GM18498 (cell line): ENCODE measurements at regions not wholly inside any gene's neighbourhood (a gene's known extent, or its start where the extent isn't known, plus 50 kb on each side); places are given as distances from the start of the nearest gene placed in this dataset.

Source experiments
- ATAC-seq: cut with Tn5 transposase; IDR thresholded peaks from one replicate; pipeline ENCODE4 v1.9.1; 2021; ENCODE audit warnings: mild to moderate bottlenecking, moderate library complexity; ENCODE audit not compliant: unreplicated experiment

DNA sequence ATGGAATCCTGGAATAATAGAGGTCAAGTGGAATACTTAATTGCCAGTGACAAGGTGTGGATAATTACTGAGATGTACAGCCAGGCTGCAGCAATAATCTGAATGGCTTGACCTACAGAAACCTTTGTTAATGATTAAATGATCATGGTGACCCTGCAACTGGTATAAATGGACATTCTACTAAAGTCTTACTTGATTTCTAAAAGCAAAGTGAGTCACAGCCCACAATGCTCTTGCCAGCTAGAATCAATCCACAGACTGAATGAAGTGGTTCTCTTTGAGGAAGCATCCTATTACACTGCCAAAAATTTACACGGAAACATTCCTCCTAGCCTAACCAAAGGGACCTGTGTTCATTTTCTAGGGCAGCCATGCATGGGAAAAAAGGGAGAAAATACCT lies 518.5 kb downstream of the SOX5 start:
- ATAC-seq: no peak

DNA sequence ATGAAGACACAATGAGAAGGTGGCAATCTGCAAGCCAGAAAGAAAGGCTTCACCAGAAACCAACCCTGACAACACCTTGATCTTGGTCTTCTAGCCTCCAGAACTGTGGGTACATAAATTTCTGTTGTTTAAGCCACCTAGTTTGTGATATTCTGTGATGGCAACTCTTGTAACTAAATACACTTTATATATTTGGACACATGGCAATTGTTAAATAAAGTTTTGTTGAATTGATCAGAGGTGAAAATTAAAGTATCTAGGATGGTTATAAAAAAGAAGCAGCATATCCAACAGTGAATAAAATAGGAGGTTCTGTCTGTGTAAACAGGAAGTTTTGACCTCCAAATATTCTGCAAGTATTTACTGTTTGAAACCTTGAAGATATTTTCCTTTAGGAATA lies 516.3 kb downstream of the SOX5 start:
- ATAC-seq: no peak

DNA sequence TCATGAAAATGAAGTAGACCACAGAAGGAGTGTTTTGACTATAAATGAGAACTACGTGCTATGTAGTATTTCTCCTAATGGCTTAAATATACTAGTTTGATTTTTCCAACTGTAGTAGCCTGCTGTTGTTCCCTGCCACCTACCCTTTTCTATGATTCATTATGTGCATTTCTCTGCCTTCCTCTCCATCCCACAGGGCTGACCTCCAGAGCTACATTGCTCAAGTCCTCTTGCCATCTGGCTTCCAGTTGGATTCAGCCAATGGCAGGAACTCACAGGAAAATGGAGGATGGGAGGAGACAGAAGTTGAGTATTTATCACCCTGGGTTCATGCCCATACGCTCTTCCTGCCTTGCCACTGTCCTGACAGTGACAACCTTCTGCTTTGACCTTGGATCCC lies 515.3 kb downstream of the SOX5 start:
- ATAC-seq: no peak

DNA sequence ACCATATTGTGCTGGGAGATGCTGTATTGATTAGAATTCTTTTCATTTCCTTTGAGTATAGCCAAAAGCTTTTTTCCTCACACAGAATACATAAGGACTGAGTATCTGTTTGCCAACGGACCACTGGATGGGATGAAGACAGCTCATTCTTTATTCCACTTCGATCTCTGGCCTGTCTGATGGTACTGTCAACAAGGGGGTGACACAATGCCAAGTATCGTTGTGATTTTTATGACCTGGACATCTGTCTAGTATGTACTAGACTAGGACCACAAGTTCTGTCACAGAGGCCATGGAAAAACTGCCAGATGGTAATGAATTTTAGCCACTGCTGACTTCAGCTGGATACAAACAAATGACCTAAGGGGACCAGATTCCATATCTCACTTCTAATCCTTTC lies 502.7 kb downstream of the SOX5 start:
- no peak for ATAC-seq

DNA sequence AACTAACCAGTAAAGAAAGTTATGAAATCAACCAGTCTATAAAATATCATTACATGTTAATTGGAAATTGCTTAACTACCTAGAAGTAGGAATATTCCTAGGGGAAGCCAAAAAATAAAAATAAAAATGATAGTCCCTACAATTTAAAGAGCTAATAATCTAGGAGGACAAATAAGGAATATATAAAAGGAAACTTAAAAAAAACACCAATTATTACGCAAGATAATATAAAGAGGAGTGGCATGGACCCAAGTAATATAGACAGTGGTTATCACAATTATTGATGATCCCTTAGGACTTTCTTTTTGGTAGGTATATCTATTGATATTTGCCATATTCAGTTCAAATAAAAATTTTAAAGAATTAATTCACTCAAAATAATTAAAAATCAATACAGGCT lies 498.7 kb downstream of the SOX5 start:
- no peak for ATAC-seq

DNA sequence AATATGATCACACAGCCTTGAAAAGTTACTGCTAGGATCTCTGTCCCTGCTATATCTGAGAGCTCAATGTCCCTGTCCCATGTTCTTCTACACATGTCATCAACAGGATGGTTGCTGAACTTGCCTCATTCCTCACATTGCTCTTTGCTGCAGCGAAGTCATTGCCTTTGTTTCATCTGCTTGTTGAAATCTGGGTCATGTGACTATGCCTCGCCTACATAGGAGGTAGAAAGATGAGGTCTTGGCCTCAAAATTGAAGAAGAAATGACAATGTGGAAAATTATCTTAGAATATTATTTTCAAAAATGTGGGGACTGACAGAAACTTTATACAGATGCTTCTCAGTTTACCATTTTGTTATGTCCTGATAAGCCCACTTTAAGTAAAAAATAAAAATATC lies 494.2 kb downstream of the SOX5 start:
- no peak for ATAC-seq

DNA sequence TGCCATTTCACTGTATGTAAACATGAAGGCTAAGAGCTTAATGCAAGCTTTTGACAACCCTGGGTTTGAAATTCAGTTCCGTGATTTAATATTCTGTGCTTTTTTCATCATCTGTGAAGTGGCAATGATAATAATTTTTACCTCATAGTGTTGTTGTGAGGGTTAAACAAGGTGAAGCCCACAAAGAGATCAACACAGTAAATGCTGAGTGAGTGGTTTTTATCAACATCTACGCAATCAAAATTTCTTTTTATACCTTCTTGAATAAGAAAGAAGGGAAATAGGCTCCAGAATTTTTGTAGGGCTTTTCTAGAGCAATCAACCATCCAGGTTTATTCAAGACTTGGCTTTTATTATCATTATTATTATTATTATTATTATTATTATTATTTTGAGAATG lies 490.8 kb downstream of the SOX5 start:
- no peak for ATAC-seq

DNA sequence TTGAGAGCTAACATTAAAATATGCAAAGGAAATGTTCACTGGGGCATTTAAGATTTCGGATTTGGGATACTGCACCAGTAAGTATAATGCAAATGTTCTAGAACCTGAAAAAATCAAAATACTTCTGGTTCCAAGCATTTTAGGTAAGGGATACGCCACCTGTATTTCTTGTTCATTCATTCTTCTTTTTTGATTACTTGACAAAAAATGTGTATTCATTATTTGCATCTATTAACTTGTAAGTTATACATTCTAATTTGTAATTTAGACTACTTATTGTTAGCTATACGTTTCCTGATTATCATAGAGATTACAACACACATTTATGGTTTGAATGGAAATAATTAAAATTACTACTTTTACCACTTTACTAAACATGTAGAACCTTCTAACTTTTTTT lies 486.9 kb downstream of the SOX5 start:
- ATAC-seq: no peak

DNA sequence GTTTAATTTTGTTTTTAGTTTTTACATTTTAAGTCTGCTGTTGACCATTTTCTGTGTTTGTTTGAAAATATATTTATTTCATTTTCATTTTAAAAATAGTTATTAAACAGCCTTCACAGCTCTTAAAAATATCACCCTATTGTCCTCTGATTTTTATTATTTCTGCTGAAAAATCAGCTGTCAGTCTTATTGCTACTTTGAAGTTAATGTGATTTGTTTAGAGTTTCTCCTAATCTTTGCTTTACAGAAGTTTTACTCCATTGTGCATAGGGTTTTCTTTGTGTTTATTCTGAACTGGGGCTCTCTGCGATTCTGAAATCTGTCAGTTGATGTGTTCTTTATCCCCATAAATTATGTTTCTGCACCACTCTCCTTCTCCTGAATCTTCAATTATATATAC lies 486.3 kb downstream of the SOX5 start:
- no peak for ATAC-seq

DNA sequence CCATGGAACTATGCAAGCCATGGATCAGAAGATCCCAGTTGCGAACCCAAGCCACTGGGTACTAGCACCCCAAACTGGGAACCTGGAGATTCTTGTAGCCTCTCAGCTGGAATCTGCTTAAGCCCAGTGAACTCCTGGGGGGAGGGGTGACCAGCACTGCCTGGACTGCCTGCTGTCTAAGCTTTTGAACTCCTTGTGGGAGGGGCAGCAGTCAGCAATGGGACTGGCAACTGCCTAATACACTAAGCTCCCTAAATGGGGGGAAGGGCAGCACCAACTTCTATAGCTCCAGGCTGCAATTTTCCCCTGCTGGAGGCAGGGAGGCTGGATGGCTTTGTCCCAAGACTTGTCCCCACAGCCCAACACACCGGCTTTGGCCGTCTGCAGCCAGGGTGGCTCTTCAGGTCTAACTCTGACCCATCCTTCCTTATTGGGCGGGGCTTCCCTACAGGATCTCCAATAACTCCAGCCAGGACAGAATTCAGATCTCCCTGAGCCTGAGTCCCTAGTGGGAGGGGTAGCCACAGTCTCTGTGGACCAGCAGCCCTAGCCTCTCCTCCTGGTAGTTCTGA lies 485.1 kb downstream of the SOX5 start:
- ATAC-seq: no peak

DNA sequence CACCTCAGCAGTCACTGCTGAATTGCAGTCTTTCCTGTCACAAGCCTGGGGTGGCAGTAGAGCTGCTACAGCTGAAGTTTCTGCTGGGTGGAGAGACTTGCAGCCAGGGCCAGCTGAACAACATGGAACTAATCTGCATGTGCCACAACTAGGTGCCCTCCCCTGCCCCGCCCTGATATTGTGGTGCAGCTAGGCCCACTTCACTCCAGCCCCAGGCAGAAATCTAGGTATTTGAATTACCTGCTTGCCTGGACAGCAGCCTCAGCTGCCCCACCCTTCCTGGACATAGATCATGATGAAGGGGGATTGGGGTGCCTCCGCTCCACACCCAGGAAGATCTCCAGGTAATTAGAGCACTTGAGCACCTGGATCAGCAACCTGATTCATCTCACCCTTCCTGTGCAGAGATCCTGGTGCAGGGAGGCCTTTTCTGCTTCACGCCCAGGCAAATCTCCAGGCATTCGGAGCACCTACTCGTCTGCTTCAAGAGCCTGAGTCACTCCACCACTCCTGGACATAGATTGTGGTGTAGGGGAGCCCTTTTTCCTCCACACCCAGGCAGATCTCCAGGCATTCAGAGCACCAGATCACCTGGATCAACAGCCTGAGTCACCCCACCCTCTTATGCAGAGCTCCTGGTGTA lies 477.0 kb downstream of the SOX5 start:
- no peak for ATAC-seq

DNA sequence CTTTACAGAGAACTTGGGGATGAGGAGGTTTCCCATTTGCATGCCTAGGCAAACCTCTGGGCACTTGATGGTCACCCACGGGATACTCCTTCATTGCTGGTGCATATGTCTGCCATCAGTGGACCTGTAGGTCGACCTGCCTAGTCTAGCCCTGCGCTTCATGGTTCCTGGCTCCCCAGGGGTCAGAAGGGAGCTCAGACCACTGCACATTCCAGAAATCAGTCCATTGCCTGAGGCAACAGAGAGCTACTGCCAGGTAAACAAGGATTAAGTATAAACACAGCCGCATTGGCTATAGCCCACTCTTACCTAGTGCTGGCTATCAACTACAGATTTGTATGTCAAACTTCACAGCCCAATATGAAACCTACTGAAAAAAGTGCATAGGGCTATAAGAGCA lies 476.4 kb downstream of the SOX5 start:
- ATAC-seq: no peak

DNA sequence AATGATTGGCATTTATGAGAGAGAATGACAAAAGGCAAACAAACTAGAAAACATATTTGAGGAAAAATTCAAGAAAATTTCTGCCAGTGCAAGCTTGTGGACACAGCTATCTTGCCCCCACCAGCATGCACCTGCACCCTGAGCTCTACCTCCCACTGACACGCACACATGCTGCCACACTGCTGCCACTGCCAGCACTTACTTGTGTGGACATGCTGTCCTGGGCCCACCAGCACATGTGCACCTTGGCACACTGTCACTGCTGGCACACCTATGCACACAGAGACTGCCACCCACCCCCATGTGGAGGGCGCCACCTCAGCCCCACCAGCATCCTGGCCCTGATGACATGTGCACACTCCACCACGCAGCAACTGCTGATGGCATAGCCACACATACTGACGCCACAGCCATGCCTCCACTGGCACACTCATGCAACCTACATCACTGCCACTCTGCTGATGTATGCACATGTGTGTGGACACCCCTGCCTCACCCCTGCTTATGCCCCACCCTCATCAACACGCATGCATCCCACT lies 475.0 kb downstream of the SOX5 start:
- ATAC-seq: no peak
